Natural killer cell treated with Interleukin-12 subunit alpha and Interleukin-12 subunit beta and Interleukin-15 and Interleukin-18, amount 100 ng/mL, for 72 hours (primary cell): ENCODE measurements at regions not wholly inside any gene's neighbourhood (a gene's known extent, or its start where the extent isn't known, plus 50 kb on each side); places are given as distances from the start of the nearest gene placed in this dataset.
A peak's percentile ranks its signal among the peaks of the same experiment; 100 is the strongest.

ENCODE experiments used
- ATAC-seq, 2 donors: fragments of 150-1000 bp; cut with Tn5 transposase in 1 of 2; sonication (Bioruptor Pico), chemical (Tn5 transposase) in 1 of 2; 2 replicates each; pipeline ENCODE4 v1.10.0; 2021
- DNase-seq: peaks from one replicate; pipeline ENCODE4 v3.0.0; 2022; ENCODE audit warnings: low spot score
- H3K27ac Mint-ChIP-seq, 2 donors: 1 replicate in 1 of 2; 2 replicates in 1 of 2; pipeline ENCODE4 v1.8.0; 2022; ENCODE audit warnings: mixed read lengths in 2 of 2, mild to moderate bottlenecking in 1 of 2, moderate library complexity in 1 of 2
- H3K27me3 Mint-ChIP-seq, 2 donors: 1 replicate in 1 of 2; 2 replicates in 1 of 2; pipeline ENCODE4 v1.8.0; 2022; ENCODE audit warnings: mixed read lengths in 2 of 2
- H3K36me3 Mint-ChIP-seq: one replicate; pipeline ENCODE4 v1.8.0; 2022; ENCODE audit warnings: mixed read lengths
- H3K4me1 Mint-ChIP-seq, 2 donors: 1 replicate in 1 of 2; 2 replicates in 1 of 2; pipeline ENCODE4 v1.8.0; 2022; ENCODE audit warnings: low read depth in 2 of 2, mixed read lengths in 2 of 2, mild to moderate bottlenecking in 1 of 2
- H3K4me3 Mint-ChIP-seq: one replicate; pipeline ENCODE4 v1.8.0; 2022; ENCODE audit warnings: mixed read lengths
- H3K9me3 Mint-ChIP-seq: 2 replicates; pipeline ENCODE4 v1.8.0; 2022; ENCODE audit warnings: mixed read lengths

GRCh38 chr17:63350364-63350763 lies 95.7 kb downstream of the CYB561 start:
- Mint-ChIP-seq H3K4me3 (no peak overlapping the region), H3K4me1 (peaks cover 0 to 4% of the 10 kb centered on the region in 2 donors), H3K36me3 (no peaks in the 10 kb centered on the region), H3K27ac (no peak overlapping the region), H3K27me3 (no peaks in the 10 kb centered on the region), H3K9me3 (no peaks in the 10 kb centered on the region)
- ATAC-seq: no peak
- DNase-seq: no peak

GRCh38 chr17:63354256-63354655 lies 91.8 kb downstream of the CYB561 start:
- no peaks in the 10 kb centered on the region for H3K36me3 Mint-ChIP-seq
- H3K27me3 Mint-ChIP-seq: no peaks in the 10 kb centered on the region
- no peak for ATAC-seq
- no peak overlapping the region for H3K27ac Mint-ChIP-seq
- no peaks in the 10 kb centered on the region for H3K4me1 Mint-ChIP-seq
- no peaks in the 10 kb centered on the region for H3K9me3 Mint-ChIP-seq
- DNase-seq: no peak
- no peak overlapping the region for H3K4me3 Mint-ChIP-seq

GRCh38 chr17:63356337-63356757 lies 89.8 kb downstream of the CYB561 start:
- Mint-ChIP-seq H3K27ac (no peak overlapping the region), H3K9me3 (no peaks in the 10 kb centered on the region), H3K27me3 (no peaks in the 10 kb centered on the region), H3K36me3 (no peaks in the 10 kb centered on the region), H3K4me1 (no peaks in the 10 kb centered on the region), H3K4me3 (no peak overlapping the region)
- ATAC-seq (no peak), DNase-seq (no peak)

GRCh38 chr17:63358111-63358839 lies 87.8 kb downstream of the CYB561 start:
- Mint-ChIP-seq H3K4me1 (no peaks in the 10 kb centered on the region), H3K36me3 (no peaks in the 10 kb centered on the region), H3K27ac (no peak overlapping the region), H3K4me3 (no peak overlapping the region), H3K27me3 (no peaks in the 10 kb centered on the region), H3K9me3 (no peaks in the 10 kb centered on the region)
- ATAC-seq: no peak
- DNase-seq: no peak

GRCh38 chr17:63358956-63359355 lies 87.2 kb downstream of the CYB561 start:
- DNase-seq (no peak), ATAC-seq (no peak)
- Mint-ChIP-seq H3K4me1 (no peaks in the 10 kb centered on the region), H3K9me3 (no peaks in the 10 kb centered on the region), H3K27me3 (no peaks in the 10 kb centered on the region), H3K4me3 (no peak overlapping the region), H3K27ac (no peak overlapping the region), H3K36me3 (no peaks in the 10 kb centered on the region)

- Mint-ChIP-seq H3K9me3 (no peaks in the 10 kb centered on the region), H3K4me3 (no peak overlapping the region), H3K4me1 (no peaks in the 10 kb centered on the region), H3K27me3 (no peaks in the 10 kb centered on the region), H3K36me3 (no peaks in the 10 kb centered on the region), H3K27ac (no peak overlapping the region)
- DNase-seq: no peak
- peak in 1 of 2 donors; percentile 45 for ATAC-seq
Observed at GRCh38 chr17:63361182-63361581, 84.9 kb downstream of the CYB561 start.

GRCh38 chr17:63362115-63362514 lies 84.0 kb downstream of the CYB561 start:
- DNase-seq (no peak), ATAC-seq (peak in 1 of 2 donors; percentile 6)
- Mint-ChIP-seq H3K36me3 (no peaks in the 10 kb centered on the region), H3K27me3 (no peaks in the 10 kb centered on the region), H3K4me1 (no peaks in the 10 kb centered on the region), H3K27ac (no peak overlapping the region), H3K9me3 (no peaks in the 10 kb centered on the region), H3K4me3 (no peak overlapping the region)

GRCh38 chr17:63364387-63364786 lies 81.7 kb downstream of the CYB561 start:
- Mint-ChIP-seq H3K27me3 (no peaks in the 10 kb centered on the region), H3K36me3 (no peaks in the 10 kb centered on the region), H3K9me3 (no peaks in the 10 kb centered on the region), H3K27ac (no peak overlapping the region), H3K4me3 (no peak overlapping the region), H3K4me1 (no peaks in the 10 kb centered on the region)
- DNase-seq (no peak), ATAC-seq (no peak)

GRCh38 chr17:63364944-63365343 lies 81.2 kb downstream of the CYB561 start:
- H3K4me1 Mint-ChIP-seq: no peaks in the 10 kb centered on the region
- H3K9me3 Mint-ChIP-seq: no peaks in the 10 kb centered on the region
- ATAC-seq: no peak
- DNase-seq: no peak
- no peak overlapping the region for H3K4me3 Mint-ChIP-seq
- H3K27me3 Mint-ChIP-seq: no peaks in the 10 kb centered on the region
- no peaks in the 10 kb centered on the region for H3K36me3 Mint-ChIP-seq
- H3K27ac Mint-ChIP-seq: no peak overlapping the region

GRCh38 chr17:63365366-63366240 lies 80.5 kb downstream of the CYB561 start:
- H3K27ac Mint-ChIP-seq: no peak overlapping the region
- H3K9me3 Mint-ChIP-seq: no peaks in the 10 kb centered on the region
- DNase-seq (no peak), ATAC-seq (no peak)
- no peaks in the 10 kb centered on the region for H3K36me3 Mint-ChIP-seq
- H3K27me3 Mint-ChIP-seq: no peaks in the 10 kb centered on the region
- no peak overlapping the region for H3K4me3 Mint-ChIP-seq
- H3K4me1 Mint-ChIP-seq: no peaks in the 10 kb centered on the region

- H3K27ac Mint-ChIP-seq: no peak overlapping the region
- no peaks in the 10 kb centered on the region for H3K4me1 Mint-ChIP-seq
- H3K9me3 Mint-ChIP-seq: no peaks in the 10 kb centered on the region
- no peaks in the 10 kb centered on the region for H3K36me3 Mint-ChIP-seq
- no peak overlapping the region for H3K4me3 Mint-ChIP-seq
- DNase-seq: no peak
- ATAC-seq: no peak
- H3K27me3 Mint-ChIP-seq: no peaks in the 10 kb centered on the region
Observed at GRCh38 chr17:63366241-63366566, 79.9 kb downstream of the CYB561 start.

GRCh38 chr17:63369233-63369632 lies 76.9 kb downstream of the CYB561 start:
- no peaks in the 10 kb centered on the region for H3K9me3 Mint-ChIP-seq
- no peaks in the 10 kb centered on the region for H3K4me1 Mint-ChIP-seq
- ATAC-seq (no peak), DNase-seq (no peak)
- no peak overlapping the region for H3K27ac Mint-ChIP-seq
- no peak overlapping the region for H3K4me3 Mint-ChIP-seq
- no peaks in the 10 kb centered on the region for H3K36me3 Mint-ChIP-seq
- H3K27me3 Mint-ChIP-seq: no peaks in the 10 kb centered on the region

GRCh38 chr17:63370696-63371095 lies 75.4 kb downstream of the CYB561 start:
- Mint-ChIP-seq H3K27ac (no peak overlapping the region), H3K9me3 (no peaks in the 10 kb centered on the region), H3K4me3 (no peak overlapping the region), H3K27me3 (no peaks in the 10 kb centered on the region), H3K4me1 (no peaks in the 10 kb centered on the region), H3K36me3 (no peaks in the 10 kb centered on the region)
- DNase-seq: no peak
- ATAC-seq: no peak

- no peak for ATAC-seq
- Mint-ChIP-seq H3K36me3 (peaks cover 5% of the 10 kb centered on the region), H3K27me3 (no peaks in the 10 kb centered on the region), H3K4me3 (no peak overlapping the region), H3K9me3 (no peaks in the 10 kb centered on the region), H3K4me1 (no peaks in the 10 kb centered on the region), H3K27ac (no peak overlapping the region)
- no peak for DNase-seq
Observed at GRCh38 chr17:63376949-63377348, 69.2 kb downstream of the CYB561 start.
